ENCODE measurements at regions not wholly inside any gene's neighbourhood (a gene's known extent, or its start where the extent isn't known, plus 50 kb on each side); places are given as distances from the start of the nearest gene placed in this dataset.

- Histone ChIP-seq H4K20me1 (ENCODE audit: control insufficient read depth, extremely low read depth, insufficient read depth, low read length) (no peaks in the 10 kb centered on the region), H3K9me3 (ENCODE audit: control insufficient read depth, low read depth, low read length) (no peaks in the 10 kb centered on the region), H3K4me3 (ENCODE audit: control insufficient read depth in 2 of 3, extremely low read depth in 1 of 3, insufficient read depth in 2 of 3, low read depth in 1 of 3, low read length in 3 of 3) (no peak overlapping the region), H3K4me2 (ENCODE audit: control insufficient read depth, extremely low read depth, insufficient read depth, low read depth, low read length) (no peak overlapping the region), H3K79me2 (ENCODE audit: control insufficient read depth, insufficient read depth, low read length) (no peaks in the 10 kb centered on the region), H3K36me3 (ENCODE audit: control insufficient read depth in 2 of 2, extremely low read depth in 1 of 2, insufficient read depth in 2 of 2, low read length in 2 of 2) (no peaks in the 10 kb centered on the region), H3K27me3 (ENCODE audit: control insufficient read depth, extremely low read depth, insufficient read depth, low read length) (no peaks in the 10 kb centered on the region), H3K9ac (ENCODE audit: control insufficient read depth, extremely low read depth, insufficient read depth, low read length) (no peak overlapping the region), H2AFZ (ENCODE audit: control insufficient read depth, low read length) (no peak overlapping the region), H3K4me1 (ENCODE audit: control insufficient read depth, extremely low read depth, insufficient read depth, low read length) (no peaks in the 10 kb centered on the region), H3K9me1 (ENCODE audit: control insufficient read depth, extremely low read depth, insufficient read depth, low read length) (no peaks in the 10 kb centered on the region), H3K27ac (ENCODE audit: control insufficient read depth, insufficient read depth, low read length) (no peak overlapping the region)
- TF ChIP-seq EZH2 (IDR thresholded peaks at IDR 0.05; ENCODE audit: low read length), result no peak
- no peak for TF ChIP-seq CTCF (optimal IDR thresholded peaks at IDR 0.05 in 1 of 3, IDR thresholded peaks at IDR 0.05 in 1 of 3, conservative IDR thresholded peaks at IDR 0.05 in 1 of 3; ENCODE audit: extremely low read depth in 1 of 3, insufficient read depth in 2 of 3, low read length in 3 of 3)
- FAIRE-seq, result no peak
- dilution Hi-C loops (cut with MboI; ENCODE audit: extremely low pct_ligation_motif_present, low sequenced_read_pairs), result no loop called here
- DNase-seq (ENCODE audit: low read depth, low spot score), result no peak
Measured at GRCh38 chr5:104764197-104764596, 1201.6 kb upstream of the NUDT12 start.

- Histone ChIP-seq H3K79me2 (ENCODE audit: control insufficient read depth, insufficient read depth, low read length) (no peaks in the 10 kb centered on the region), H3K27ac (ENCODE audit: control insufficient read depth, insufficient read depth, low read length) (no peak overlapping the region), H3K4me3 (ENCODE audit: control insufficient read depth in 2 of 3, extremely low read depth in 1 of 3, insufficient read depth in 2 of 3, low read depth in 1 of 3, low read length in 3 of 3) (no peak overlapping the region), H3K9me1 (ENCODE audit: control insufficient read depth, extremely low read depth, insufficient read depth, low read length) (no peaks in the 10 kb centered on the region), H3K4me1 (ENCODE audit: control insufficient read depth, extremely low read depth, insufficient read depth, low read length) (no peaks in the 10 kb centered on the region), H3K9ac (ENCODE audit: control insufficient read depth, extremely low read depth, insufficient read depth, low read length) (no peak overlapping the region), H3K27me3 (ENCODE audit: control insufficient read depth, extremely low read depth, insufficient read depth, low read length) (no peaks in the 10 kb centered on the region), H3K4me2 (ENCODE audit: control insufficient read depth, extremely low read depth, insufficient read depth, low read depth, low read length) (no peak overlapping the region), H3K9me3 (ENCODE audit: control insufficient read depth, low read depth, low read length) (no peaks in the 10 kb centered on the region), H2AFZ (ENCODE audit: control insufficient read depth, low read length) (no peak overlapping the region), H3K36me3 (ENCODE audit: control insufficient read depth in 2 of 2, extremely low read depth in 1 of 2, insufficient read depth in 2 of 2, low read length in 2 of 2) (no peaks in the 10 kb centered on the region), H4K20me1 (ENCODE audit: control insufficient read depth, extremely low read depth, insufficient read depth, low read length) (no peaks in the 10 kb centered on the region)
- DNase-seq (ENCODE audit: low read depth, low spot score) (no peak), FAIRE-seq (no peak)
- dilution Hi-C loops (cut with MboI; ENCODE audit: extremely low pct_ligation_motif_present, low sequenced_read_pairs), result no loop called here
- TF ChIP-seq EZH2 (IDR thresholded peaks at IDR 0.05; ENCODE audit: low read length) (no peak), CTCF (optimal IDR thresholded peaks at IDR 0.05 in 1 of 3, IDR thresholded peaks at IDR 0.05 in 1 of 3, conservative IDR thresholded peaks at IDR 0.05 in 1 of 3; ENCODE audit: extremely low read depth in 1 of 3, insufficient read depth in 2 of 3, low read length in 3 of 3) (no peak)
Measured at GRCh38 chr5:104763216-104763615, 1200.6 kb upstream of the NUDT12 start.
